ENCODE measurements at regions not wholly inside any gene's neighbourhood (a gene's known extent, or its start where the extent isn't known, plus 50 kb on each side); places are given as distances from the start of the nearest gene placed in this dataset.

DNA sequence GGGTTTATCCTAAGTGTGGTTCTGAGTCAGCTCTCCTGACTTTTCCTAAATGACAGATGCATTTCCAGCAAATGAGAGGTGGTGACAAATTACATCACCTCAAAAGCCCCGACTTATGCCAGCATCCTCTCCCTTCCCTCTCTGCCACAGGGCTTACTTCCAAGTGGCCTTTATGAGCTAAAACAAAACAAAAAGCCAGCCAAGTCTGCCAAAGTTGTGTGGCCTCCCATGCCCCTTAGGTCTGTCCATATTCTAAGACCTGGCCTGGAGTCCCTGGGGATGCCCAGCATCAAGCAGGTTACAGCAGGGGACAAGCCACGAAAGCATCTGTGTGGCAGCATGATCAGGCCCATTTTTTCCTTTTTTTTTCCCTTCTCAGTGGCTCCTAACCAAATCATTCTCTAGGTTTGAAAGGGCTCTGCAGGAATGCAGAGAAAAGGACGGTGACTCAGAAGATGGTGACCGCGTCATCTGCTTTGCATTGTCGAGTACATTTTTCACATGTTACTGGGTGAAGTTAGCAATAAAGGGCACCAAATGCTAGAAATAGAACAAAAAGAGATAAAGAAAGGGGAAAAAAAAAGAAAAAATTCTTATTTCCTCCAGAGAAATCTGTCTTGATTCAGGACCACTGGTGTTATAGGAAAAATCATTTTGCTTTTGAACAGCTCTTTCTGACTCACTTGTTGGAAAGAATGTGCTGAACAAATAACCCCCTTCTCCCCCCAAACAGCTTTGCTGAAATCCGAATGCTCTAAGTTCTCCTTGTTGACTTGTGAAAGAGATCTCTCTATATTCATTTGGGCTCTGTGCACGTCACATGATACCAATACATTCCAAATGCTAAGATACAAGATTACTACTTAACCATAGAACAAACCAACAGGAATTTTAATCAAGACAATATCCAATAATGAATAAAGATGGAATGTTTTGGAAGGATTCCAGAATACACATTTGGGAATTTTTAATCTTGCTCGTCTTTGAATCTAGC is 178.7 kb downstream of the EN1 start:
- in situ Hi-C loops (cut with HindIII; ENCODE audit: low sequenced_read_pairs) = no loop called here

DNA sequence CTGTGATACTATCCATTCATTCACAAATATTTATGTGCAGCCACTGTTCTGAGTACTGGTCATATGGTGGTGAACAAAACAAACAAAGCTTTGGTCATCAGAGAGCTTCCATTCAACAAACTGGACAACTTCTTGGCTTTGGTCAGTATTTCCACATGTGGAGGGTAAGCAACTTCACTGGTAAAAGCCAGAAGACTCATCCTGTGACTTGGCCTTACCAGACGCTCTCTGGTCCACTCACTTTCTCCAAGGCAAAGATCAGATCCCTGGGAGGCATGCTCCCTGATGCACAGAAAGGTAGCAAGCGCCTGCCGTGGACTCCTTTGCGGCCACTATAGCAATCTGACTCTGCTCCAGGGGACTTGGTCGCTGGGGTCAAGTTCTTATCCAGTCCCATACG is 179.5 kb downstream of the EN1 start:
- in situ Hi-C loops (cut with HindIII; ENCODE audit: low sequenced_read_pairs) = no loop called here

DNA sequence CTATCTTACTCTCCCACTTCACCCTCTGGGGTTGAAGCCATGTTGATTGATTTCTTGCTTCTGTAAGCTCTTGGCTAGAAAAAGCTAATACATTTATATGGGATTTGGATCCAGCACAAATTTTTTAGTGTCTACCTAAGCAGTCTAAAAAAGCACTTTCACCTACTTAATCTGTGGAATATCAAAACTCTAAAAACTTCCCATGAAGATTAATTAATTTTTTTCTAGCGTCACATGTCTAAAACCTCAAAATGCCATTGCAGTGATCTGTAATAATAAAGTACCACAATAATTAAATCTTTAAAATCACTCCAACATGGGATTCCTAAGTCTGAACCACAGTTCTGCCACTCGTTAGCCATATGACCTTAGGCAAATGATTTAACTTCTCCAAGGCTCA is 180.1 kb downstream of the EN1 start:
- in situ Hi-C loops (cut with HindIII; ENCODE audit: low sequenced_read_pairs) = no loop called here

DNA sequence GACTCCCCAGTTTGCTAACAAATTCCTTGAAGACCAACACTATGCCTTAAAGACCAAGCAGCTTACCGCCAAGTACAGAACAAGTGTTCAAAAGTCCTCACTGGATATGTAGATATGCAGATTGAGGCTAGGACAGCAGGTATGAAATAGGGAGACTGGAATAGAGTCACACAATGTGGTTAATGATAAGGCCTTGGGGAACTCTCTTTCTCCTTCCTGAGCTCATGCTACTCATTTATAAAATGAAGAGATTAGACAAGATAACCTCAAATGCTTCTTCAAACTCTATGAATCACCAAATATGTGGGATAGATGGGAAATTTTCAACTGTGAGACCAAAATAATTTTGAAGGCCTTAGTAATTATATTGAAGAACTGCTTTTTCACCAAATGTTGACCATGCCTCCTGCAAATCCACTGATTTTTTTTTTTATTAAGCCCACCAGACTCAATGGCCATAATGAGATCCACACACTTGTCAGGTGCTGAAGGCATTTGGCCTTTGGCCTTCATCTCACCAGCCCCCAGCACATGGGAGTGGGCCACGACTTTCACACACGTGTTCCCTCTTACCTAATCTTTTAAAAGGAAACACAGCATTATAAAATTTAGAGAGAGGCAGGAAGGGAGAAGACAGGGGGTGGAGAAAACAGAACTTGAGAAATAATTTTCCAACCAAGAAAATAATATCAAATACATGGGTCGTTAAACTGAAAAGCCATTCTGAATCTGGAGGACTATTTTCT is 181.5 kb downstream of the EN1 start:
- in situ Hi-C loops (cut with HindIII; ENCODE audit: low sequenced_read_pairs) = no loop called here

DNA sequence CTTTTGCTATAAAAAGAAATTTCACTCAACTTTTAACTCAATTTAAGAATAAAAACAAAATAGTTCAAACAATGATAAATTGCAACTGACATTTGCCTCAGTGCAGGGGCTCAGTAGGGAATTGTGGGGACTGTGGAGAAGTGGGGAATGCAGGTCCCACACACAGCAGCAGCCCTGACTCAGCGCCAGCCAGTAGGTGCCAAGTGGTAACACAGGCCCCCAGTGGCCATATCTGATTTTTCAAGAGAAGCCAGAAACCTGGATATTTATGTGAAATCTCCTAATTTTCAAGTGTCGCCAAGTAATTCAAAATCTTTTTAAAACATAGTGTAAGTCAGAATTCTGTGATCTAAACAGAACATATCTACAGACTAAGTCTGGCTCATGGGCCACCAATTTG is 186.3 kb downstream of the EN1 start:
- in situ Hi-C loops (cut with HindIII; ENCODE audit: low sequenced_read_pairs) = no loop called here

DNA sequence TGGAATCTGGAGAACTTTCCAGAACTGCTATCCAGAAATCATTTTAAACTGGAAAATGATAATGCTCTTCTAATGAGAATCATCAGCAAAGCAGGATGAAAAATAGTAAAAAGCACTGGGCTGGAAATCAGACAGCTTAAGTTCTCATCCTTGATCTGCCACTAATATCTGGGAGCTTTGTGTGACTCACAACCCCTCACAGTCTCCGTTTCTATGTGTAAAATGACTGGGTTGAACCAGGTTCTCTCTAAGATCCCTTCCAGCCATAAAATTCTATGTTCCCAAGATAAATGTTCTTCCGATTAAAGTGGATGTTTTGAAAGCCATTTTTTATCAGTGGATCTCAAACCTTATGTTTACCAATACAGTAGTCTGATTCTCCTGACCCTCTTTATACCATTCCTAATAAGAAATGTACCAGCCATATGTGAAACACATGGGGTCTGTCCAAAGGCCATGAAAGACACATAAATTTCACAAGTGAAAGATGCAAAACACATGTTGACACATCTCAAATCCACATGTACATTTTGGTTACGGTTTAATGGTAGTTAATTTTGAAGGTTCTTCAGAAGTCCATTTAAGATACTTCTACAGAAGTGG is 188.8 kb downstream of the EN1 start:
- in situ Hi-C loops (cut with HindIII; ENCODE audit: low sequenced_read_pairs) = no loop called here

DNA sequence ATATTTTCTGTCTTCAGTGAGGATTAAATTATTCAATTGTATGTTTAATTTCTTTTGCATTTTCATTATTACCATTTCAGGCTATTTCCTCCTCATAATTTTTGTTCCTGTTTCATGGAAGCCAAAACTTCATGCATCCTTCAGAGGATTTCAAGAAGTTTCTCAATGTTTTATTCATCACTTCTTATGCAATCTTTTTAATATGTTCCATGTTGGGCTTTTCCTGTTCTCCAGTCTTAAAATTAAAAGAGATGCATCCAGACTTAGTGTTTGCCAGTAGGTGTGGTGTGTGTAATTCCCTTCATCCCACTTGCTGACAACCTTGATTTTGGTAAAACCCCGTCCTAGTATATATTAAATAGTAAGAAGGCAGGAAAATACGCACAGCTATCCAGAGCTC is 190.0 kb downstream of the EN1 start:
- in situ Hi-C loops (cut with HindIII; ENCODE audit: low sequenced_read_pairs) = no loop called here

DNA sequence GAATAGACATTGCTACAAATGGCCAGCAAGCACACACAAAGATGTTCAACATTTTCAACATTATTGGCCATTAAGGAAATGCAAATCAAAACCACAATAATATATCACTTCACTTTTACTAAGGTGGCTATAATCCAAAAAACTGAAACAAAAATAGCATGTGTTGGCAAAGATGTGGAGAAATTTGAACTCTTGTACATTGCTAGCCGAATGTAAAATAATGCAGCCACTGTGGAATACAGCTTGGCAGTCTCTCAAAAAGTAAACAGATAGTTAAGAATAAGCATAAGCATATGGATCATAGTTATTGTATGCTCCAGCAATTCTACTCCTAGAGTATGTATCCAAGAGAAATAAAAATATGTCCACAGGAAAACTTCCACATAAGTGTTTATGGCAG is 192.5 kb downstream of the EN1 start:
- in situ Hi-C loops (cut with HindIII; ENCODE audit: low sequenced_read_pairs) = no loop called here

DNA sequence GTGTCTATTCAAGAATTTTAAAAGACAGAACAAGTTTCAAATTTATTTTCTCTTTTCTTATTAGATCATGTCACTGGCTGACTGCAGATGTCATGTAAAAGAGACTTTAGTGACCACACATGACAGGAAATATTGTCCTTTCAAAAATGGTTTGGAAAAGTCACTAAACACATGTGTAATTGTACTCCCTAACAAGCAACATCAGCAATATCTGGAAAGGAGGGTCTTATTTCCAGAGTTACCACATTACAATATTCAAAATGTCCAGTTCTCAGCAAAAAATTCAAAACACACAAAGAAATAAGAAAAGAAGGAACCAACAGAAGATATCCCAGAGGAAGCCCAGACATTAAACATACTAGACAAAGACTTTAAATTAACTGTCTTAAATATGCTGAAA is 197.1 kb downstream of the EN1 start:
- in situ Hi-C loops (cut with HindIII; ENCODE audit: low sequenced_read_pairs) = no loop called here

DNA sequence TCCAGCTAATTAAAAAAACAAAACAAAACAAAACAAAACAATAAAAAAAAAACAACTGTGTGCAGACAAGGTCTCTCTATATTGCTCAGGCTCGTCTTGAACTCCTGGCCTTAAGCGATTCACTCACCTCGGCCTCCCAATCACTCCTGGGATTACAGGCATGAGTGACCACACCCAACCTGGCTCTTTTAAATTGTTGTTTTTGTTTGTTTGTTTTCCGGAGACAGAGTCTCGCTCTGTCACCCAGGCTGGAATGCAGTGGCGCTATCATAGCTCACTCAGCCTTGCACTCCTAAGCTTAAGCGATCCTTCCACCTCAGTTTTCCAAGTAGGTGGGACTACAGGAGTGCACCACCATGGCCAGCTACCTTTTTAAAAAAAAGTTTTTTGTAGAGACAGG is 201.6 kb downstream of the EN1 start:
- in situ Hi-C loops (cut with HindIII; ENCODE audit: low sequenced_read_pairs) = no loop called here

DNA sequence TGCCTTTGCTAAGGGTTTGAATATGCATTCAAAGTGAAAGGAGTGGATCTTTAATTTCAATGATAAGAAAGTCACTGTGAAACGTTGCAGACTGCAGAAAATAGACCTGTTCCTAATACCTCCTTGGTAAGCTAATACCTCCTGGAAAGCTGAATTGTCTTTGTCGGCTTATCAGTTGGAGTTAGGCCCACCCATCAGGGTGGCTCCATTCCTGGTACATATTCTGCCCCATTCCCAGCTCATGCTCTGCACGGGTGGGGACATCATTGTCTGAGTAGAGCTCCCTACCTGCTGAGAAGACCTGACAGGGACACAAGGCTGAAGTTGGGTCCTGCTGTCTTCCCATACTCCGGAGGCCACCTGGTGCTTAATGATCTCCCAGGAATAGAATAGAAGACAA is 203.3 kb downstream of the EN1 start:
- in situ Hi-C loops (cut with HindIII; ENCODE audit: low sequenced_read_pairs) = no loop called here

DNA sequence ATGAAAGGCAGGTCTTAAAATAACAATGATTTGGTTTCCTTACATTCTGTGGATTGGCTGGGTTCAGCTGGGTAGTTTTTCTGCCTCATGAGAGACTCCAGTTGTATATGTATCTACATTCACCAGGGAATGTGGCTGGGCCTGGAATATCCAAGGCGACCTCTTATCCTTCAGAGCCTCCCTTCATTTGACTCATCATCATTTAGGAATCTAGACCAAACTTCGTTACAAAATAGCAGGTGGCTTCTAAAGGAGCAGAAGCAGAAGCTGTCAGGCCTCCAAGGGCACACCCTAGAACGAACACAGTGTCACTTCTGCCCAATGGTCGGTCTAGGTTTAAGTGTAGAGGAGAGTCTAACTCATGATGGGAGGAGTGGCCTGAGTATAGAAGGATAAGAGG is 204.2 kb downstream of the EN1 start:
- in situ Hi-C loops (cut with HindIII; ENCODE audit: low sequenced_read_pairs) = no loop called here

DNA sequence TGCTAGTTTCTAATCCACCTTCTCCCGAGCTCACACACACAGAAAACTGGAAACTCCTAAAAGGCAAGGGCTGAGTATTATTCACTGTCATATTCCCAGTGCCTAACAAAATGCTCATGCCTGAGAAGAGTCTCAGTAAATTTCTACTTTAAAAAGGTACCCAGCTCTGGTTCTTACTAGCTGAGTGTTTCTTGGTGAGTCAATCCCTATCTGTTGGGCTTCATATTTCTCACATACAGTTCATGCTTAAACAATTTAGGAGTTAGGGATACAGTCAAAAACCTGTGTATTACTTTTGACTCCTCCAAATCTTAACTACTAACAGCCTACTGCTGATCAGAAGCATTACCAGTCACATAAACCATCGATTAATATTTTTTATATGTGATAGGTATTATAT is 204.9 kb downstream of the EN1 start:
- in situ Hi-C loops (cut with HindIII; ENCODE audit: low sequenced_read_pairs) = no loop called here

DNA sequence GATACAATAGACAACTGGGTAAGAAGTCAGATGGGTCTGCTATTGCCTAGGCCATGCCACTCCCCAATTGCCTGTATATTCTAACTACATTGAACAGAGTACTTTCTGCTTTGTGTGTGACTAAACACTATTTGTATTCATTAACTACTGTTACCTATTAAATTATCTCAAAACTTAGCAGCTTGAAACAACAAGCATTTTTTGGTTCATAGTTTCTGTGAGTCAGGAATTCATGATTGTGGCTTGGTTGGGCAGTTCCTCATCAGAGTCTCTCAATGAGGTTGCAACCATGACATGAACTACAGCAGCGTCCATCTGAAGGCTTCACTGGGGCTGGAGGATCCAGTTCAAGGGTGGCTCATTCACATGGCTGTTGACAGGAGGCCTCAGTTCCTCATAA is 205.7 kb downstream of the EN1 start:
- in situ Hi-C loops (cut with HindIII; ENCODE audit: low sequenced_read_pairs) = no loop called here

DNA sequence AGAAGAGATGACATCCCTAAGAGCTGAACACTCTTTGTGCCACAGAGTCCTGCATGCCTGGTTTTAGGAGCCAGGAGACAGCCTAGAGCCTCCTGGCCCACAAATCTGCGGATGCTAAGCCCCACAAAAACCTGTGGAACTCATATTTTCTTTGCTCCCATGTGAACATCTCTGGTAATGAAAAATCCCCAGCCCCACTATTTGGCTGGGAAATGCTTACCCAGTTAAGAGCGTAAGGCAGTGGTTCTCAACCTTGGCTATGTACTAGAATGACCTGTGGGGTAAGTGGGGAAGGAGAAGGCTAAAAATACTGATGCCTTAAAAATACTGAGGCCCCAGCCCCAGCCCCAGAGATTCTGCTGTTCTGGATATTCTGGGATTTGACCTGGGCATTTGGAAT is 208.1 kb downstream of the EN1 start:
- in situ Hi-C loops (cut with HindIII; ENCODE audit: low sequenced_read_pairs) = no loop called here

DNA sequence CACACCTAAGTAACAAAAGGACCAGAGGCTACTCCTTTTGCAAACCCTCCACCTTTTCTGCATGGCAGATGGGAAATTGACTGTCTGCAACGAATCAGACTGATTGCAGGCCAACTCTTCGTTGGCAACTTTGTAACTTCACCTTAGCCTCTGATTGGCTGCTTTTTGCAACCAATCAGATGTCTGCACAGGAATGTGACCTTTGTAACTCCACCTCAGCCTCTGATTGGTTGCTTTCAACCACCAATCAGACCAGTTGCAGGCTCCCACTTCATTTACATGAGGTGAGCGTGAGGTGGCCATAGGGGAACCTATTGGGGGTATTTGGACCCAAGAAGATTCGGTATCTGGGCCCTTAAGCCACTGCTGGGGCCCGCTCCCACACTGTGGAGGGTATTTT is 209.0 kb downstream of the EN1 start:
- in situ Hi-C loops (cut with HindIII; ENCODE audit: low sequenced_read_pairs) = no loop called here

DNA sequence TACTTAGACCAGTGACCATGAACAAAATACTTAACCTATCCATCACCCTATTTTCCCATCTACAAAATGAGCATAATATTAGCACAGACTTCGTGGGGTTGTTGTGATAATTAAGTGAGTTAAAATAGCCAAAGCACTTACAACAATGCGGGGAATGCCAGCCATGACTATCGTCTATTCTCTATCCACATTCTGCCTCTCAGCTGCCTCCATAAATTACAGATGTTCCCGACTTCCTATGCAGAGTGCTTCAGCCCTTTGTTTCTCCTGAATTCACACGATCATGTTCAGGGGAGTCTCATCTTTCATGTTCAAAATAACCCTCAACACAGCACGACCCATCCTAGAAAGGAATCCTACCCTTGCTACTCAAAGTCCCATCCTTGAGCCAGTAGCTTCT is 211.6 kb downstream of the EN1 start:
- in situ Hi-C loops (cut with HindIII; ENCODE audit: low sequenced_read_pairs) = no loop called here

DNA sequence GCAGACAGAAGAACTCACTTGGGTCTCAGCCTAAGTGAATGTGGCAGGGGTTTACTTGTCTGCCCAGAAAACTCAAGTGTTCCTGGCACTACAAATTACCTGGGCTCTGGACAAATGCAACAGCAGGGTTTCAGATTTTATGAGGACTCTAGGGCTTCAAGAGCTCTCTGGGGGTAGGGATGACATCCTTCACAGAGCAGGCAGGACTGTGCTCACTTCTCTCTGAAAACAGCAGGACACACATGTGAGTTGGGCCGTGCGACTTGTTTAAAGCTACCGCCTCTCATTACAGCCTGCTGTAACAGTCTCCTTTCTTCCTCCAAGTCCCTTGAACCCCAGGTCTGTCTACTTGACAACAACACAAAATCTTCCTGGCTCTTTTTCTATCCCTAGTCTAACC is 212.6 kb downstream of the EN1 start:
- in situ Hi-C loops (cut with HindIII; ENCODE audit: low sequenced_read_pairs) = no loop called here

DNA sequence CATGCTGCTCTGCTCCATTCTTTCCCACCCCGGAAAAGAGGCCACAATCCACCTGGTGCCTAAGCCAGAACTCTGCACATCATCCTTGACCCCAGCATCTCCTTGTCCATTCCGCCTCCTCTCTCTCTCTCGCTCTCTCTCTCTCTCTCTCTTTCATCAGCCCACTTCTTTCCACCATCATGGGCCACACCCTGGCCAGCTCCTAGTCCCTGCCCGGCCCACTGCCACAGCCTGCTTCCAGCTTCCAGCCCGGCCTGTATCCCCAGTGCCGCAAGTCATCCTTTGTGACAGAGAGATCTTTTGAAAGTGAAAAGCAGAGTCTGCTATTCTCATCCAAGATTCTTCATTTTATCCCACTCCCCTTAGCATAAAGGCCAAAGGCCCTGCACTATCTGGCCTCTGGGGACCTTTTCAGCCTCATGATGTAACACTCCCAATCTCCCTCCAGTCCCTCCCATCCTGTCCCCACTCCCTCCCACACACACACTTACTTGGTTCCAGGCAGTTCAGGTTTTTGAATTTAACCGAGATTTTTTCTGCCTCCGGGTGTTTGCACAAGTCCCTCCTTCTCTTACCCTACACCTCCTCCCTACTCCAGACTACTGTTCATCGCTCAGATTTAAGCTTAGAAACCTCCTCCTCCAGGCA is 214.0 kb downstream of the EN1 start:
- in situ Hi-C loops (cut with HindIII; ENCODE audit: low sequenced_read_pairs) = no loop called here

DNA sequence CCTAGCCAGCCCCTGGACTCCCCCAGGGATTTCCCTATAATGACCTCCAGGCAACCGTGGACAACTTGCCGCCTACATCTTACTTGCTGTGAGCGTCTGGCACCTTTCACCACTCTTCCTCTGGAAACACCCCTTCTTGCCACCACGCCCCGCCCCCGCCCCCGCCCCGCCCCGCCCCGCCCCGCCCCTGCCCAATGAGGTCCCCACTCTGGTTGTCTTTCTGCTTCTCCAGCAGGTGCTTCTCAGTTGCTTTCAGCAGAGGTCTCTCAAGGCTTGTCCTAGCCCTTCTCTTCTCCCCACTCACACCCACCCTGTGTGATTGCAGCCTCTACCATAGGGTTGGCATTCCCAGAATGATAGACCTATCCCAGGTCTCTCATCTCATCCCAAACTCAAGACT is 214.5 kb downstream of the EN1 start:
- in situ Hi-C loops (cut with HindIII; ENCODE audit: low sequenced_read_pairs) = no loop called here

DNA sequence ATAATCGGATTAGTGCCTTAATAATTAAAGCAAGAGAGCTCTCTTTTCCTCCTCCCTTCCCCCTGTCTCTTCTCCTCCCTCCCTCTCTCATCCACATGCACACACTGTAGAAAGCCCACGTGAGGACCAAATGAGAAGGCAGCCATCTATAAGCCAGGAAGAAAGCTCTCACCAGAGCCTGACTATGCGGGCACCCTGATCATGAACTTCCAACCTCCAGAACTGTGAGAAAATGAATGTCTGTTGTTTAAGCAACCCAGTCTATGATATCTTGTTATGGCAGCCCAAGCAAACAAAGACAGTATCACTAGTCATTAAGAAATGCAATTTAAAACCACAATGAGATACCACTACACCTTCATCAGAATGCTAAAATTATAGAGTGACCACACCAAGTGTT is 220.3 kb downstream of the EN1 start:
- in situ Hi-C loops (cut with HindIII; ENCODE audit: low sequenced_read_pairs) = no loop called here

Measured in DLD1 (cell line).